ENCODE measurements at regions not wholly inside any gene's neighbourhood (a gene's known extent, or its start where the extent isn't known, plus 50 kb on each side); places are given as distances from the start of the nearest gene placed in this dataset.

DNA sequence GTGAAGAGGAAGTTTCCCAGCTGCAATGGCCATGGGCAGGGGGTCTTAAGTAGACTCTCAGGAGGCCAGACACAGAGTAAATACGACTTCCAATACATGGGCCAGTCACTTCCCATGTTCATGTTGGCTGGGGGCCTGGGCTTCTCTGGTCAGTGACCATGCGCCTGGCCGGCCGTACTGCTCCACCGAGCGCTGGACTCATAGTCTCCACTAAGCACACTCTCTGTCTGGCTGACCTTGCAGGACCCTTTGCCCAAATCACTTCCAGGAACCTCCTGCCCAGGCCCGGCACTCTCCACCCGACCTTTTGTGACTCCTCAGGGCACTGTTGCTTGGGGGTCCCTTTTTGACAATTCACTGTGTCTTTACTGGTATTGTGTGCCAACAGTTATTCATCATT lies 69.3 kb downstream of the SOWAHC start:
- CTCF ChIA-PET, result no interaction called here
- POLR2A ChIA-PET (ENCODE audit: low non-redundant PET), result no interaction called here
- DNase-seq (ENCODE audit: low spot score), result no peak
- H3K27ac ChIP-seq, result no peak overlapping the region
- TF ChIP-seq, protein P1, sequence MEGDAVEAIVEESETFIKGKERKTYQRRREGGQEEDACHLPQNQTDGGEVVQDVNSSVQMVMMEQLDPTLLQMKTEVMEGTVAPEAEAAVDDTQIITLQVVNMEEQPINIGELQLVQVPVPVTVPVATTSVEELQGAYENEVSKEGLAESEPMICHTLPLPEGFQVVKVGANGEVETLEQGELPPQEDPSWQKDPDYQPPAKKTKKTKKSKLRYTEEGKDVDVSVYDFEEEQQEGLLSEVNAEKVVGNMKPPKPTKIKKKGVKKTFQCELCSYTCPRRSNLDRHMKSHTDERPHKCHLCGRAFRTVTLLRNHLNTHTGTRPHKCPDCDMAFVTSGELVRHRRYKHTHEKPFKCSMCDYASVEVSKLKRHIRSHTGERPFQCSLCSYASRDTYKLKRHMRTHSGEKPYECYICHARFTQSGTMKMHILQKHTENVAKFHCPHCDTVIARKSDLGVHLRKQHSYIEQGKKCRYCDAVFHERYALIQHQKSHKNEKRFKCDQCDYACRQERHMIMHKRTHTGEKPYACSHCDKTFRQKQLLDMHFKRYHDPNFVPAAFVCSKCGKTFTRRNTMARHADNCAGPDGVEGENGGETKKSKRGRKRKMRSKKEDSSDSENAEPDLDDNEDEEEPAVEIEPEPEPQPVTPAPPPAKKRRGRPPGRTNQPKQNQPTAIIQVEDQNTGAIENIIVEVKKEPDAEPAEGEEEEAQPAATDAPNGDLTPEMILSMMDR (conservative IDR thresholded peaks at IDR 0.05; ENCODE audit: low read depth), result no peak

DNA sequence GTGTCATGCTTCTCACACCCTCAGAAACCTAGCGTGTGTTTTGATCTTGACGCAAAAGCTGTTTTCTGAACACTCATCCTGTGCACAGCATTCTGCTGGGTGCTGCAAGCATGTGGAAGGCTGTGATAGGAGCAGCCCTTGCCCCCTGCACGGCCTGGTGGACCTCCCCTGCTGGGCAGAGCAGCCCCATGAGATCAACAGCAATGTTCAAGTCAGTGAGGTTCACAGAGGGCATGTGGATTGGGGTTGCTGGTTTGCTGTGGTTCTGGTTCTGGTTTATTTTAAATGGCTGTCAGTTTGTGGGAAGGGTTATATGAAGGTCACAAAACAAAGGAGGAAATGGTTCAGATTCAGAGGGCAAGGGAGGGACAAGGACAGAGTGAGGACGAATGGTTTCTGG lies 71.3 kb downstream of the SOWAHC start:
- ChIA-PET CTCF (interaction anchor here (1.0 kb wide), 1 partner anchor 9 kb away, joined by 3 read pairs; no protein-coding TSS in a partner anchor), POLR2A (ENCODE audit: low non-redundant PET) (no interaction called here)
- no peak overlapping the region for H3K27ac ChIP-seq
- TF ChIP-seq, protein P1 (conservative IDR thresholded peaks at IDR 0.05; ENCODE audit: low read depth), result no peak
- DNase-seq (ENCODE audit: low spot score), result no peak

DNA sequence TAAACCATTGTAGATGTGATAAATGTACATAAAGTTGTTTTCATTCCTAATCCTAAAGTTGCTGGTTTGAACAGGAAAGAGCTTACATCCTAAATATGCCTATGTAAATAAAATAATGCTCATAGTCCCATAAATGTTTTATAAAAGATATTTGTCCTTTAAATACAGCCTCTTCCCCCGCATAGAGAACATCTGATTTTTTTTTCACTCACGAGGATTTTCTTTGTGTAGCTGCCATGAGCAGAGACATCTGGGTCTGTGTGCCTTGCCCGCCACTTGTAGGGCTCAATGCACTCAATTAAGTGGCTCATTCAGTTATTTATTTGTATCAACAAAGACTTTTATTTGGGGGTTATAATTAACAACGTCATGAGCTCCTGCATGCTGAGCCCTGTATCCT lies 72.8 kb downstream of the SOWAHC start:
- ChIA-PET POLR2A (ENCODE audit: low non-redundant PET) (no interaction called here), CTCF (no interaction called here)
- DNase-seq (ENCODE audit: low spot score), result no peak
- H3K27ac ChIP-seq, result no peak overlapping the region
- TF ChIP-seq, protein P1 (conservative IDR thresholded peaks at IDR 0.05; ENCODE audit: low read depth), result no peak

DNA sequence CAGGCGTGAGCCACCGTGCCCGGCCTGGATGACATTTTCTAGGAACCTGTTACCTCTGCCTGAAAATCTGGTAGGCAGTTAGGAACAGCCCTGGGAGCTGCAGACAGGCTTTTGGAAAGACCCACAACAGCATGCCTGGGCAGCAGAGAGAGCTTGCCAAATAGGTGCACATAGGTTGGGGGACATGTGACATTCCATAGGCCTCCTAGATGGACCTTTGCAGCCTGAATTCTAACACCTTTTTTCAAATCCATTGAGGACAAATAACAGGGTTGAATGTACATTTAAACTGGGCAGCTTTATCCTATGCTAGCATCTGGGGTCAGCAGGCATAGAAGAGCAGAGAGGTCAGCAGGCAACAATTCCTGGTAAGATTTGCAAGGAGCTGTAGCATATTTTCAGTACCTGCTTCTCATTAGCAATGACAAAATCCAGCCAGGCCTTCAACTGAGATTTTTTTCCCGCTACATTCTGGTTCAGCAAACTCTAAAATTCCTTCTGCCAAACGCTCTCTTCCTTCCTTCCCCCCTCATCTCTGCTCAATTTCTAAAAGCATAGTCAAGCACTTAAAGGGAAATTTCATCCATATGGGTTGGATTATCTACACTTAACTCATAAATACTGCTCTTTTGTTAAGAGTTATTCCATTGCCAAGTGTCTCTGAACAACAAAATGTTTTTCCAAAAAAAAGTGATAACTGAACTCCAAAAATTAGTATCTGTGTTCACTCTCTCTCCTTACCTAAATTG lies 75.2 kb downstream of the SOWAHC start:
- CTCF ChIA-PET, result no interaction called here
- DNase-seq (ENCODE audit: low spot score), result no peak
- TF ChIP-seq, protein P1 (conservative IDR thresholded peaks at IDR 0.05; ENCODE audit: low read depth), result no peak
- POLR2A ChIA-PET (ENCODE audit: low non-redundant PET), result no interaction called here
- no peak overlapping the region for H3K27ac ChIP-seq

DNA sequence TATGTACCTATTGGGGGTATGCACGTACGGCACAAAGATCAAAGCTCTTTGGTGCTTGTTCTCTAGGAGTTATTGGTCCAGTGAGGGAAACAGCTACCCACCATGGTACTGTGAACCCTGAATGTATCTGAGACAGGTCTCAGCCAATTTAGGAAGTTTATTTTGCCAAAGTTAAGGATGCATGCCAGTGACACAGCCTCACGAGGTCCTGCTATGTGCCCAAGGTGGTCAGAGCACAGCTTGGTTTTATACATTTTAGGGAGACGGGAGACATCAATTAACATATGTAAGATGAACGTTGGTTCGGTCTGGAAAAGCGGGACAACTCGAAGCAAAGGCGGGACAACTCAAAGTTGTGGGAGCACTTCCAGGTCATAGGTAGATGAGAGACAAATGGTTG lies 75.8 kb downstream of the SOWAHC start:
- POLR2A ChIA-PET (ENCODE audit: low non-redundant PET), result no interaction called here
- CTCF ChIA-PET, result no interaction called here
- DNase-seq (ENCODE audit: low spot score), result no peak
- TF ChIP-seq, protein P1 (conservative IDR thresholded peaks at IDR 0.05; ENCODE audit: low read depth), result no peak
- H3K27ac ChIP-seq, result no peak overlapping the region

DNA sequence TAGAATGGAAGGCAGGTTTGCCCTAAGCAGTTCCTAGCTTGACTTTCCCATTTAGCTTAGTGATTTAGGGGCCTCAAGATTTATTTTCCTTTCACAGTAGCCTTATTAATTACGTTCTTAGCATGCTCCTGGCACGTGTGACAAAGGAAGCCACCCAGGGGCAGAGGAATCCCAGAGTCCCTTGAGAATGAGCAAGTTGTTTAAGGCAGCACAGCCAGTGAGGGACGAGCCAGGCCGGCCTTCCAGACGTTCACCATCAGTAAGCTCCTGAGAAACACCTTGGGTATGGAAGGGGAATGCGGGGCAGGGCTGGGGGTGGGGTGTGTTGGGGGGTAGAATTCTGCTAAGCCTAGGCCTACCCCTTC lies 76.3 kb downstream of the SOWAHC start:
- TF ChIP-seq, protein P1 (conservative IDR thresholded peaks at IDR 0.05; ENCODE audit: low read depth), result no peak
- CTCF ChIA-PET, result no interaction called here
- POLR2A ChIA-PET (ENCODE audit: low non-redundant PET), result no interaction called here
- no peak overlapping the region for H3K27ac ChIP-seq
- no peak for DNase-seq (ENCODE audit: low spot score)
